Renal cortical epithelial cell (primary cell): ENCODE measurements at regions not wholly inside any gene's neighbourhood (a gene's known extent, or its start where the extent isn't known, plus 50 kb on each side); places are given as distances from the start of the nearest gene placed in this dataset.

ENCODE experiments used
- DNase-seq: peaks from one replicate; pipeline ENCODE4 v3.0.0-alpha.2; 2011; ENCODE audit warnings: low read depth

GRCh38 chr6:48818052-48818412 is 645.0 kb downstream of the MMUT start:
- no peak for DNase-seq

- no peak for DNase-seq
Measured at GRCh38 chr6:48817333-48818051, 645.6 kb downstream of the MMUT start.

GRCh38 chr6:48814957-48815356 is 648.1 kb downstream of the MMUT start:
- DNase-seq = no peak

- DNase-seq = no peak
Measured at GRCh38 chr6:48813836-48814235, 649.2 kb downstream of the MMUT start.

- DNase-seq = no peak
Measured at GRCh38 chr6:48809700-48810099, 653.4 kb downstream of the MMUT start.

- no peak for DNase-seq
Measured at GRCh38 chr6:48809245-48809644, 653.8 kb downstream of the MMUT start.

GRCh38 chr6:48798296-48798695 is 664.8 kb downstream of the MMUT start:
- no peak for DNase-seq

- peak; percentile 65 for DNase-seq
Measured at GRCh38 chr6:48782225-48782624, 671.2 kb upstream of the PTCHD4 start.

- DNase-seq = no peak
Measured at GRCh38 chr6:48777411-48777810, 666.4 kb upstream of the PTCHD4 start.

GRCh38 chr6:48775157-48775556 is 664.2 kb upstream of the PTCHD4 start:
- DNase-seq = no peak

- DNase-seq = no peak
Measured at GRCh38 chr6:48774276-48774675, 663.3 kb upstream of the PTCHD4 start.

- DNase-seq = peak; percentile 93
Measured at GRCh38 chr6:48766349-48766748, 655.4 kb upstream of the PTCHD4 start.

- peak; percentile 69 for DNase-seq
Measured at GRCh38 chr6:48765352-48765961, 654.5 kb upstream of the PTCHD4 start.

- DNase-seq = no peak
Measured at GRCh38 chr6:48764286-48765044, 653.5 kb upstream of the PTCHD4 start.

GRCh38 chr6:48757661-48758060 is 646.7 kb upstream of the PTCHD4 start:
- peak; percentile 2 for DNase-seq

GRCh38 chr6:48755315-48755714 is 644.3 kb upstream of the PTCHD4 start:
- no peak for DNase-seq

GRCh38 chr6:48754641-48755040 is 643.6 kb upstream of the PTCHD4 start:
- no peak for DNase-seq

GRCh38 chr6:48750861-48751260 is 639.9 kb upstream of the PTCHD4 start:
- DNase-seq = no peak

GRCh38 chr6:48747471-48747870 is 636.5 kb upstream of the PTCHD4 start:
- no peak for DNase-seq

- peak; percentile 8 for DNase-seq
Measured at GRCh38 chr6:48747040-48747439, 636.0 kb upstream of the PTCHD4 start.

- peak; percentile 51 for DNase-seq
Measured at GRCh38 chr6:48744948-48745347, 634.0 kb upstream of the PTCHD4 start.

- no peak for DNase-seq
Measured at GRCh38 chr6:48743738-48744137, 632.7 kb upstream of the PTCHD4 start.
